Caco-2 (cell line): ENCODE measurements at regions not wholly inside any gene's neighbourhood (a gene's known extent, or its start where the extent isn't known, plus 50 kb on each side); places are given as distances from the start of the nearest gene placed in this dataset.

Experiments used
- BruUV-seq: library from RNA; stranded (reverse); fragments of 400-500 nt; replicated peaks from 2 replicates; lab custom pipeline; 2021; lab: Mats Ljungman, UMichigan
- CTCF ChIA-PET: fragments of 300-600 bp; sonication (Branson Sonifier 250); formaldehyde crosslinking; loops from one replicate; lab custom pipeline; 2022; ENCODE audit warnings: antibody characterized with exemption; lab: Charles Lee
- POLR2A ChIA-PET: fragments of 300-600 bp; sonication (Branson Sonifier 250); formaldehyde crosslinking; loops from one replicate; lab custom pipeline; 2022; ENCODE audit warnings: antibody characterized with exemption; lab: Charles Lee
- DNase-seq, 2 experiments: peaks; one replicate each; pipeline versions ENCODE4 v3.0.0 to v3.0.0-alpha.2; 2020 to 2022
- H3K27me3 ChIP-seq: replicated peaks from 2 replicates; pipeline ENCODE4 v1.6.0; 2011; ENCODE audit warnings: low read length; ENCODE audit not compliant: control insufficient read depth, insufficient read depth
- H3K36me3 ChIP-seq: 2 replicates; pipeline ENCODE4 v1.5.1; 2011; ENCODE audit warnings: low read length; ENCODE audit not compliant: control insufficient read depth, insufficient read depth
- H3K4me1 ChIP-seq: fragments of 250-450 bp; sonication (Bioruptor Pico); 2 replicates; pipeline ENCODE4 v1.5.1; 2020; ENCODE audit warnings: mild to moderate bottlenecking
- H3K4me3 ChIP-seq: 2 replicates; pipeline ENCODE4 v1.5.1; 2011; ENCODE audit warnings: low read depth, mild to moderate bottlenecking, control low read depth, low read length
- H3K9me3 ChIP-seq: fragments of 250-450 bp; sonication (Bioruptor Pico); 2 replicates; pipeline ENCODE4 v1.5.1; 2020; ENCODE audit warnings: mild to moderate bottlenecking, moderate library complexity
- H3K27ac Mint-ChIP-seq: one replicate; pipeline ENCODE4 v1.8.0; 2022; ENCODE audit warnings: mixed read lengths; ENCODE audit not compliant: unreplicated experiment
- H3K27me3 Mint-ChIP-seq: one replicate; pipeline ENCODE4 v1.8.0; 2022; ENCODE audit warnings: mixed read lengths; ENCODE audit not compliant: insufficient read depth, unreplicated experiment
- H3K36me3 Mint-ChIP-seq: one replicate; pipeline ENCODE4 v1.8.0; 2022; ENCODE audit warnings: mild to moderate bottlenecking, mixed read lengths; ENCODE audit not compliant: insufficient read depth, unreplicated experiment
- H3K4me1 Mint-ChIP-seq: one replicate; pipeline ENCODE4 v1.8.0; 2022; ENCODE audit warnings: low read depth, mixed read lengths; ENCODE audit not compliant: unreplicated experiment
- H3K4me3 Mint-ChIP-seq: one replicate; pipeline ENCODE4 v1.8.0; 2022; ENCODE audit warnings: mild to moderate bottlenecking, moderate library complexity, mixed read lengths; ENCODE audit not compliant: unreplicated experiment
- H3K9me3 Mint-ChIP-seq: one replicate; pipeline ENCODE4 v1.8.0; 2022; ENCODE audit warnings: mixed read lengths; ENCODE audit not compliant: unreplicated experiment
- CTCF ChIP-seq, 2 experiments: fragments of 200-600 bp in 1 of 2; IDR thresholded peaks; 1 replicate in 1 of 2; 2 replicates in 1 of 2; pipeline versions ENCODE4 v1.5.1 to v1.8.0; 2011 to 2022; ENCODE audit warnings: antibody characterized with exemption in 1 of 2, control low read depth in 1 of 2, inconsistent platforms in 1 of 2, low read depth in 1 of 2, low read length in 1 of 2, mild to moderate bottlenecking in 1 of 2, moderate library complexity in 1 of 2; ENCODE audit not compliant: insufficient read depth in 1 of 2, severe bottlenecking in 1 of 2, unreplicated experiment in 1 of 2
- intact Hi-C: fragments of 100-400 bp; cut with micrococcal nuclease; formaldehyde crosslinking; loops from one replicate; pipeline ENCODE4 v1.10.0; 2022; ENCODE audit not compliant: unreplicated experiment

GRCh38 chrX:25531096-25531495, 515.3 kb upstream of the ARX start:
- Mint-ChIP-seq H3K36me3 (no peaks in the 10 kb centered on the region), H3K4me1 (no peaks in the 10 kb centered on the region), H3K27ac (no peak overlapping the region), H3K4me3 (no peak overlapping the region), H3K27me3 (peaks cover 2% of the 10 kb centered on the region), H3K9me3 (no peaks in the 10 kb centered on the region)
- Histone ChIP-seq H3K4me1 (no peaks in the 10 kb centered on the region), H3K9me3 (no peaks in the 10 kb centered on the region), H3K36me3 (no peaks in the 10 kb centered on the region), H3K27me3 (no peaks in the 10 kb centered on the region), H3K4me3 (no peak overlapping the region)
- TF ChIP-seq CTCF (IDR thresholded peaks at IDR 0.05; ENCODE audit: insufficient read depth in 1 of 2, low read depth in 1 of 2, low read length in 1 of 2, severe bottlenecking in 1 of 2, unreplicated experiment in 1 of 2), result no peak
- intact Hi-C loops, result no loop called here
- BruUV-seq, result no TSS peak
- DNase-seq, result no peak
- CTCF ChIA-PET, result no interaction called here
- POLR2A ChIA-PET, result no interaction called here

GRCh38 chrX:25534091-25534490, 518.3 kb upstream of the ARX start:
- H3K9me3 Mint-ChIP-seq, result no peaks in the 10 kb centered on the region
- ChIA-PET CTCF (no interaction called here), POLR2A (no interaction called here)
- H3K27me3 Mint-ChIP-seq, result peaks cover 2% of the 10 kb centered on the region
- H3K4me1 Mint-ChIP-seq, result no peaks in the 10 kb centered on the region
- no peaks in the 10 kb centered on the region for H3K36me3 ChIP-seq
- no peak overlapping the region for H3K4me3 Mint-ChIP-seq
- no peak for TF ChIP-seq CTCF (IDR thresholded peaks at IDR 0.05; ENCODE audit: insufficient read depth in 1 of 2, low read depth in 1 of 2, low read length in 1 of 2, severe bottlenecking in 1 of 2, unreplicated experiment in 1 of 2)
- H3K9me3 ChIP-seq, result no peaks in the 10 kb centered on the region
- no TSS peak for BruUV-seq
- H3K27ac Mint-ChIP-seq, result no peak overlapping the region
- H3K27me3 ChIP-seq, result no peaks in the 10 kb centered on the region
- intact Hi-C loops, result no loop called here
- no peak overlapping the region for H3K4me3 ChIP-seq
- DNase-seq, result no peak
- H3K4me1 ChIP-seq, result no peaks in the 10 kb centered on the region
- H3K36me3 Mint-ChIP-seq, result no peaks in the 10 kb centered on the region

GRCh38 chrX:25536307-25536970, 520.7 kb upstream of the ARX start:
- intact Hi-C loops, result no loop called here
- Histone ChIP-seq H3K36me3 (no peaks in the 10 kb centered on the region), H3K27me3 (no peaks in the 10 kb centered on the region), H3K4me3 (no peak overlapping the region), H3K4me1 (no peaks in the 10 kb centered on the region), H3K9me3 (no peaks in the 10 kb centered on the region)
- ChIA-PET CTCF (no interaction called here), POLR2A (no interaction called here)
- Mint-ChIP-seq H3K9me3 (peaks cover 9% of the 10 kb centered on the region), H3K36me3 (no peaks in the 10 kb centered on the region), H3K27me3 (peaks cover 2% of the 10 kb centered on the region), H3K27ac (no peak overlapping the region), H3K4me3 (no peak overlapping the region), H3K4me1 (no peaks in the 10 kb centered on the region)
- DNase-seq, result no peak
- BruUV-seq, result no TSS peak
- no peak for TF ChIP-seq CTCF (IDR thresholded peaks at IDR 0.05; ENCODE audit: insufficient read depth in 1 of 2, low read depth in 1 of 2, low read length in 1 of 2, severe bottlenecking in 1 of 2, unreplicated experiment in 1 of 2)
